Stimulated activated CD4-positive, alpha-beta T cell treated with anti-CD3 and anti-CD28 coated beads, Interleukin-15, amount 100 ng/mL, for 48 hours (primary cell): ENCODE measurements at regions not wholly inside any gene's neighbourhood (a gene's known extent, or its start where the extent isn't known, plus 50 kb on each side); places are given as distances from the start of the nearest gene placed in this dataset.
"Not testable (repeated sequence)": the region's sequence is repeated elsewhere in the genome, so short reads cannot be mapped to it uniquely, and the experiment has no call there.

Source experiments
- DNase-seq, 2 donors: peaks; one replicate each; pipeline ENCODE4 v3.0.0-alpha.2; 2020; ENCODE audit warnings: low read depth in 2 of 2

DNA sequence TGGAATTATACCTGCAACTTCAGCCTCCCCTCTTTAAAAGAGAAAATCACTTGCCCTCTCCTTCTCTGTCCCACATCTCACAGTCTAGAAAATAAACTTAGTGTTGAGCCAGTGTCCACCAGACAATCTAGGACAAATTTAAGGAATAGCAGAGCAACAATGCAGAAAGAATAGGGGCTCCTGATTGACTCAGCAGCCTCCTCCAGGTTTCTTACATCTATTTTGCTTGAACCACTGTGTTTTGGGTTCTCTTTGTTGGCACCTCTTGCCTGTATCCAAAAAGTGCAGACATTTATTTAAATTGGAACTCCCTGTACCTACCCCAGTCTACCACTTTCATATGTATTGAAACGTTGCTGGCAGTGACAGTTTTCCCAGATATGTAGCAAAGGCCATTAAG lies 133.7 kb upstream of the HSF2 start:
- no peak for DNase-seq

DNA sequence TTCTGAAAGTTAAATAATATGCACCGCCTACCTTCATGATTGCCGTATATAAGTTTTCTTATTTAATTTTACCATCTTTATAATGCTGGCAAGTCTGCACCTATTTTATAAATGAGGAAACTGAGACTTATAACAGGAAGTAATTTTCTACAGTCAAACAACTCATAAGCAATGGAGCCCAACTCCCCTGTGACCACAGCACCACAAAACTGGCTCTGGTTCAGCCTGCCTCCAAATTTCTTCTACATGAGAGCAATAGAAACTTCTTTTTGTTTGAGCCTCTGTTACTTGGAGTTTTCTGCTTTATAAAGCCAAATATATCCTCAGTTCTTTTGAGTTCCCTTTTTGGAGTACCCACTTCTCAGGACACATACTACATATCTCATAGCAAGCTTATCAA lies 131.1 kb upstream of the HSF2 start:
- no peak for DNase-seq

DNA sequence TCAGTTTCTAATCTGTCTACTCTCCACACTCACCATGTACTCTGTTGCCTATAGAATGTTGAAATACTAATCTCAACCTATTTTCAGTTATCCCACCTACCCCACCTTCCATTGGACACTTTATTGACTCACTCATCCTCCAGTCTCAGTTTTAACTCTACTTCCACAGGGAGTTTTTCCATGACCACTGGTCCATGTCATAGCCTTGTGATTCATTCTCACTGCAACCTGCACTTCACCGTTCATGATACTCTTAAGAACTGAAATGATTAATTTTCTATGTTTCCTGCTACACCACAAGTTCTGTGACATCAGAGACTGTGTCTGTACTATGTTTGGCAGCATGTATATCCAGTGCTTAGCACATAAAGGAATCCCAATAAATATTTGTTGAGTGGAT lies 122.8 kb upstream of the HSF2 start:
- DNase-seq: no peak

- not testable (repeated sequence) for DNase-seq
Observed at GRCh38 chr6:122280105-122281021, 119.1 kb upstream of the HSF2 start.

DNA sequence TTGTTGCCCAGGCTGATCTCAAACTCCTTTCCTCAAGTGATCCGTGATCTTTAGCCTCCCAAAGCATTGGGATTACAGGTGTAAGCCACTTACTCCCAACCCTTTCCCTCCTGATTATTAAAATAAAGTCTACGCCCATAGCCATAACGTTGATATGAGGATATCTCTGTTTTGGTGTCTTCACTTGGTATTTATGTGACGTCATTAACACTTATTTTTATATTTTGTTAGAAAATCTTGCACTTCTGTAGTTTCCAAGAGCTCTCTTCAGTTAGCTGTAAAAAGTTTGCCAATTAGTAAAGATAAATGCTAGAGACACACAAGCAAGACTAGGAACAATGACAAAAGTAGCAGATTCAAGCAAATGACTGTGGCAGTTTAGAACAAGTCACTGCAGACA lies 115.6 kb upstream of the HSF2 start:
- DNase-seq: no peak

DNA sequence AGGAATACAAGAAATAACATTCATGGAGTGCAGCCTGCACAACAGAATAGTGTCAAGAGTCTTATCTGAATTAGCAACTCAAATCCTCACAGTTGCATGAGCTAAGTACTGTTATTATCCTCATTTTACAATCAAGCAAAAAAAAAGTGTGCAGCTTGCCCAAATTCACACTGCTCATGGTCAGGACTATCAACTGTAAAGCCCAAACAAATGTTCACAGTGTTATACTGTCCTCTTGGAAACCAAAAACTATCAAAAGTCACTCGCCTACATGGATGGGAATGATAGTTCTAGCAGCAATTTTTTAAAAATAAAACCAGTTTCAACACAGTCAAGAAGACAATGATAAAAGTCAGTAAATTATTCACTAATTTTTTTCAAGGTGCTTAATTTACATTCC lies 114.6 kb upstream of the HSF2 start:
- DNase-seq: no peak

DNA sequence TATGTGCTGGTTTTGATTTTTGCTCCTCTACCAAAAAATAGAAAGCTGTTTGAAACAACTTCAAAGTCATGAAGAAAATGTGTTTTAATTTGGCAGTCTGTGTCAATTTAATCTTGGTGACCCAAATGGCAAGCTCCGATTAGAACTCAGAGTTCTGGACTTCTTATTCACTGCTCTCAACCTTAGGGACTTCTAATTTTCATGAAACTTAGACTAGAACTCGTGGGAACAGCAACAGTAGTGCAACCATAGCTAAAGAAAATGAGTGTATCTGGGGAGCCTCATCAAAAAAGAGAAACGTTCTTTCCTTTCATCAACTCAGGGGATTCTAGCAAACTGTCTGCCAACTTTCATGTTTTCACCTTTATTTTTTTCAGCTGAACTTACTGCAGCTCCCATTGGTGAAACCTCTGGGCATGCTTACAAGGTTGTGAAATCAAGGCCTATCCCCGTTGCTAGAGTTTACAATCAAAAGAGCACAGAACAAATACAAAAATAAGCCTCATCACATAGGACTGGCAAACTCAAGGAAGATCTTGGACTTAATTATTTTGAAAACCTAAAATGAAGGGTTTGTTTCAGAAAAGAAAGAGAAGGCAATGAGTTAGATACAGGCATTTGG lies 114.0 kb upstream of the HSF2 start:
- no peak for DNase-seq

- DNase-seq: no peak
Observed at GRCh38 chr6:122286512-122286911, 112.9 kb upstream of the HSF2 start.

DNA sequence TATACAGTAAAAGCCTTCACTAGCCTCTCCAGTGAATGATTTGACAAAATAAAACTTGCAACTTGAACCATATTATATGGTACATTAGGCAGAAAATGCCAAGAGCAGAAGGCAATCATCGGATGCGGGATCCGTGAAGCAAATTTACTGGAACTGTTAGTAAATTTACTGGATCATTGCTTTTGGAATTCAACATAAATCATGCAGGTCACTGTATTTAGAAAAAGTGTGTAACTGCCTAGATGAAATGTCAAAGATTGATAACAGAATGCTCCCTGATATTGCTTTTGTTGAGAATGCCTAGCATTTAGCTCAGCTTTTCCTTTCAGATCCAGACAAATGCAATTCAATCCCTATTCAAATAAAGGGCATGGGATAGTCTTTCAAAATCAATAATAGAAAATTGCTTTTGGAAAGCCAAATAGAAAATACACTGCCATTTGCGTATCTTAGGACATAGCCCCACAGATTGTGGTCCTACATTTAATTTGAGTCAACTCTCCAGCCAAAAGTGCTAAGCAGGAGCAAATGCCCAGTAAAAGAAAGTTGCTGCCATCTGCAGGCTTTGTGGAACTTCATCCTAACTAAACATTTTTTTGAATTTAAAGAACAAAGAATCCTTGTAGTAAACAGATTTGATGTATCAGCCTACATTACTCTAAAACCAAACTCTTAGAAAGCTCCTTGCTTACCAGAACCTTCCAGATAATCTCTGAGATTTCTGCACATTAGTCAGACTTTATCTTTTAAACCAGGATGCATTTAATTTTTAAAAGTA lies 109.5 kb upstream of the HSF2 start:
- no peak for DNase-seq

DNA sequence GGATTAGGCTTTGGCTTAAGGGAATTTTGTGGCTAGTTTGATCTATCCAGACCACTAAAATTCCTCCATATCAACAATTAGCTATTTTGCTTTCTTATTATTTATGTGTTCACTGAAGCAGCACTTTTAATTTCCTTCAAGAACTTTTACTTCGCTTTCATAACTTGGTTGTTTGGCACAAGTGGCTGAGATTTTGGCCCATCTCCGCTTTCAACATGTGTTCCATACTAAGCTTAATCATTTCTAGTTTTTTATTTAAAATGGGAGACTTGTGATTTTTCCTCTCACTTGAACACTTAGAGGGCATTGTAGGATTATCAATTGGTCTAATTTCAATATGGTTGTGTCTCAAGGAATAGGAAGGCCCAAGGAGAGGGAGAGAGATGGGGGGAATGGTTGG lies 102.4 kb upstream of the HSF2 start:
- DNase-seq: no peak

DNA sequence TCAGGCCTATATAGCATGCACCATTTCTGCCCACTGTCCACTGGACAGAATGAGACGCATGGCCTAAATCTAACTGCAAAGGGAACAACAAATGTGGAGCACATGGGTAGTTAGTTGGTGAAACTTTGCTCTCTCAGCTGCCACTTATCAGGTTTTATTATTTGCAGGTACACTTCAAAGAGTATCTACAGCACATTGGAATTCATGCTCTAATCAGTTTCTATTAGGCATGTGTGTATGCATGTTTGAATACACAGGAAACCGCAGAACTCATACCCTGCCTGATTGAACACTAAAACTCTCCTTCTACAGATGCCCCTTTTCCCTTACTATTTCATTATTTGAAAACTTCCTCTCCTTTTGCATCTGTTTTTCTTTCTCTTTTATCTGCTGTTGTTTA lies 97.4 kb upstream of the HSF2 start:
- no peak for DNase-seq

DNA sequence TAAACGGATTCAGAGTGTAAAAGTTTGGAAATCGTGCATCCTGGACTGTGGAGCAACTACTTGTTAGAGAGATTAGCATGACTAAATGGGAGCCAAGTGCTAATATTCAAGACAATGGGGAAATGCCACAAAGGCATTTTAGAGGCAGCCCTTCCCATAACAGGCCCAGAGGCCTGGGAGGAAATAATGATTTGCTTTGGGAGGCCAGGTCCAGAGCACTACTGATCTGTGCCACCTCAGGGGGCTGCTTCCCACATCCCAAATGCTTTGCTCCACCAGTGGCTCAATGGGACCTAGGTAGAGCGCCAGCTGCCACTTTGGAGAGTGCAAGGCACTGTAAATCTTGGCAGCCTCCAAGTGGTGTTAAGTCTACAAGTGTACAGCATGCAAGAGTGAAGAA lies 91.9 kb upstream of the HSF2 start:
- no peak for DNase-seq

GRCh38 chr6:122308074-122308473 lies 91.4 kb upstream of the HSF2 start:
- no peak for DNase-seq

DNA sequence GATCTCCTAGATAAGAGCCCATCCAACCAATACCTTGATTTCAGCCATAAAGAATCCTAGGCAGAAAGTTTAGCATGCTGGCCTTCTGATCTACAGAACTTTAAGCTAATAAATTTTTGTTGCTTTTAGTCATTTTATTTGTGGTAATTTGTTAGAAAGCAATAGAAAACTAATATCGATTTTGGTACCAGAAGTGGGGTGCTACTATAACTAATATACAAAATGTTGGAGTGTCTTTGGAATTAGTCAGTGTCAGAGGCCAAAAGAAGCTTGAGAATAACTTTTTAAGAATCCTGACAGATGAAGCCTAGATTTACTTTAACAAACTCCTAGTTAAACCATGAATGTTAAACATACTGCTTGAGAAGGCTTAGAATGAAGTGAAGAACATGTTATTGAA lies 83.6 kb upstream of the HSF2 start:
- DNase-seq: no peak

DNA sequence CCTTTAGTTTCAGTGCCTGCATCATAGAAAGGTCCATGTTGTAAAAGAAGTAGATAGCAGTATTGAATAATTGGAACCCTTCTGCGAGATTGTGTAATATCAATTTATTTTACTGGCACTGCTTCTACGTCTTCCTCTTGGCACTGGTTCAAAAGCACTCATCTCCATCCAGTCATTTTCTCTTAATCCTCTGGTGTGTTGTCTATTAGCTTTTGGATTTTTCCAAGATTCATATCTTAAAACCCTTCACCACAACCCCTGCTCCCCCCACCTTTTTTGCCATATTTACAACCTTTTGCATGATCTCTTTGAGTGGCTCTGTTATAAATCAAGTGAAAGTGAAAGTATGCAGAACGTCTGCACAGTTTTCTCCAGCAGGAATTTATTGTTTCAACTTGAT lies 76.6 kb upstream of the HSF2 start:
- no peak for DNase-seq

GRCh38 chr6:122323361-122323760 lies 76.1 kb upstream of the HSF2 start:
- no peak for DNase-seq

GRCh38 chr6:122330315-122330714 lies 69.1 kb upstream of the HSF2 start:
- no peak for DNase-seq

DNA sequence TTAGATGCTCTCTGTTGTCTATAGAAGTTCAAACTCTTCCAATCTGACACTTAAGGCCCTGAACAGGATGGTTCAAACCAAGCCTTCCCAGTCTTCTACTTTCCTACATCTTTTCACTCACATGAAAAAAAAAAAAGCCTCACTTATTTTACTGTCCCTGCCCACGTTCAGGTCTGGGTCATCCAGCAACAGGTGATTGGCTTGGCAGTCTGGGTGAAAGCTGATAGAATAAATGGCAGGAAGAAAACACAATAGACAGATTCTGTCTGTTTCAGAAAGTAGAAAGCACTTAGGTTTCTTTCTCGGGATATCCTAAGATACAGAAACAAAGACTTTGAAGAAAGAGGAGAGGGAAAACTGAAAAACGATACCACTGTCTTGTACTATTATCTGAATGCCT lies 61.8 kb upstream of the HSF2 start:
- DNase-seq: no peak

DNA sequence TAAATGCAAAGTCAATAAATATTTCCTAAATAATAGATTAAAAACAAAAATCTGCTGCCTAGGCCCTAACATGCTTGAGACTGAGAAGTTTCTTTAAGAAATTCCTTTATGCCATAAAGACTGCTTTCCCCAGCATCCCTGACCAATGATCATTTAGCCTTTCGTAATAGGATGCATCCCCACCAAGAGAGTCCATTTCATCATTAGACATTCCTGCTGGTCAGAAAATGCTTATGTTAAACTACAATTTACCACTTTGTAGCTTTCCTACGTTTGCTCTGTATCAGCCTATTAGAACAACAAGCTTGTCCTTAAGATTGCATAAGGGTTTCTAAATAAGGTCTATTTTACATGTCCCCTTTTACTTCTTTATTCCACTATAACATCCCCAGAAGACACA lies 59.8 kb upstream of the HSF2 start:
- no peak for DNase-seq

- no peak for DNase-seq
Observed at GRCh38 chr6:122347280-122347679, 52.2 kb upstream of the HSF2 start.

GRCh38 chr6:122347751-122348150 lies 51.7 kb upstream of the HSF2 start:
- no peak for DNase-seq
